Activated CD4-positive, alpha-beta T cell treated with anti-CD3 and anti-CD28 coated beads, Interleukin-2, amount 50 U/mL, for 48 hours (primary cell): ENCODE measurements at regions not wholly inside any gene's neighbourhood (a gene's known extent, or its start where the extent isn't known, plus 50 kb on each side); places are given as distances from the start of the nearest gene placed in this dataset.
A peak's percentile ranks its signal among the peaks of the same experiment; 100 is the strongest.
"Not testable (repeated sequence)": the region's sequence is repeated elsewhere in the genome, so short reads cannot be mapped to it uniquely, and the experiment has no call there.

ENCODE experiments used
- DNase-seq, 2 experiments: peaks; one replicate each; pipeline ENCODE4 v3.0.0-alpha.2; 2020

DNA sequence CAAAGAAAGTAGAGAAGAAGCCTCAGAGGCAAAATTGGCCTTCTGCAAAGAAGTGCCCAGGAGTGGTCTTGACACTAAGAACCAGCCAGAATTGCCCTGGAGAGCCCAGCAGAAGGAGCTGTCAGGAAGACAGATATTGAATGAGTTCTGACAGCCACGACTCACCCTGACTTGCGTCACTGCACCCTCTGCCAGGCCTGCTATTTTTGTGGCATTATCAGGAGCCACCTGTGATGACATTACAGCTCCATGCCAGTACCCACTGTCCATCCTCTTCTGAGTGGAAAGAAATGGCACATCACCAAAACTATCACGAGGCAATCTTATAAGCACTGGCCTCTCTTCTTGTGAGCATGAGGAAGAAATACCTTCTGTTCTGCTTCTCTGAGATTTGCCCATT lies 67.7 kb downstream of the SMIM20 start:
- DNase-seq: no peak

DNA sequence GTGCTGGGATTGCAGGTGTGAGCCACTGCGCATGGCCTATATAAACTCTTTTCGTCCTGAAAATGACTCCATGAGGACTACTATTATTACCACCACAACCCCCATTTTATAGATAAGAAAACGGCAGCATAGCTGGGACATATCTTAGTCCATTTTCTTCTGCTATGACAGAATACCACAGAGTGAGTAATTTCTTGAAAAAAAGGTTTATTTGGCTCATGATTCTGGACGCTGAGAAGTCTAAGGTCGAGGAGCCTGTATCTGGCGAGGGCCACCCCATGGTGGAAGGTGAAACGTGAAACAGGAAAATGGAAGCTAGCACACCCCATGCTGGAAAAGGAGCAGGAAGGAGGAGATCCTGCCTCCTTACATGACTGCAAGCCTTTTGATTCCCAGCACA lies 68.9 kb downstream of the SMIM20 start:
- DNase-seq: no peak

DNA sequence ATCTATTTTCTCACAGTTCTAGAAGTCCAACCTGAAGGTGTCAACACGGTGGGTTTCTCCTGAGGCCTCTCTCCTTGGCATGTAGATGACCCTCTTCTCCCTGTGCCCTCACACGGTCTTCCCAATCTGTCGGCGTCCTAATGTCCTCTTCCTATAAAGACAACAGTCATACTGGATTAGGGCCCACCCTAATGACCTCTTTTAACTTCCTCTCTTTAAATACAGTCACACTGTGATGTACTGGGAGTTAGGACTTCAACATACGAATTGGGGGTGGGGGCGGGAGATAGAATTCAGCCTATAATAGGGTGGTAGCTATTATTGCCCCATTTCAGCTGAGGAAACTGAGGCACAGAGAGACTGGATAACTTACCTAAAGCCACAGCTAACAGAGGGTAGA lies 70.2 kb downstream of the SMIM20 start:
- DNase-seq: no peak

DNA sequence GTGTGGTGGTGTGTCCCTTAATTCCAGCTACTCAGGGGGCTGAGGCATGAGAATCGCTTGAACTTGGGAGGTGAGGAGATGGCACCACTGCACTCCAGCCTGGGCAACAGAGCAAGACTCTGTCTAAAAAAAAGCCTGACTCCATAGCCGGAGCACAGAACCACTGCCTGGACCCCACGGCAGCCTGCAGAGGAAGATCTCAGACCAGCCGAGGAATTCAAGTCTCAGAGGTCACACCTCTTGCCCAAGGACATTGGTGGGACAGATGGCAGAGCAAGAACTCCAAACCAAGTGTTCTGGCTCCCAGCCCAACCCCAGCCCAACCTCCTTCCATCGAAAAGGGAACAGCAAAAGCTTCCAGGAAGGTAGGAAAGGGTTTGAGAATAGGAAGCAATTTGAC lies 70.8 kb downstream of the SMIM20 start:
- no peak for DNase-seq

DNA sequence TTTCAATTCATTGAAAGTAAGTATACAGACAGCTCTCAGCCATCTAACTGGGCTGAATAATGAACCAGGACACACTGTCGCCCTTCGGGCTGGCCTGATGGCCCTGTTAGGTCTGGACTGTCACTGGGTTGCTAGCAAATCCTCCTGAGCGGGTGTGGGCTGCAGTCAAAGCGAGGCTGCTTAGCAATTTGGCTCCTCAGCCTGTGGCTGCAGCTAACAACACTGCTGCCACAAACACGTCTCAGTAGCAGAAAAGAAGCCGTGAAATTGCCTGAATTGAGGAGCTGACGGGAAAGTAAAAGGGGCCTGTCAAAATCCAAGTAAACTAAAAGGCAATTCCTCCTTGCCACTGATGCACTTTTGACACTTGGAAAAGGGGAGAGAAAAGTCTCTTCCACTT lies 72.8 kb downstream of the SMIM20 start:
- DNase-seq: no peak

DNA sequence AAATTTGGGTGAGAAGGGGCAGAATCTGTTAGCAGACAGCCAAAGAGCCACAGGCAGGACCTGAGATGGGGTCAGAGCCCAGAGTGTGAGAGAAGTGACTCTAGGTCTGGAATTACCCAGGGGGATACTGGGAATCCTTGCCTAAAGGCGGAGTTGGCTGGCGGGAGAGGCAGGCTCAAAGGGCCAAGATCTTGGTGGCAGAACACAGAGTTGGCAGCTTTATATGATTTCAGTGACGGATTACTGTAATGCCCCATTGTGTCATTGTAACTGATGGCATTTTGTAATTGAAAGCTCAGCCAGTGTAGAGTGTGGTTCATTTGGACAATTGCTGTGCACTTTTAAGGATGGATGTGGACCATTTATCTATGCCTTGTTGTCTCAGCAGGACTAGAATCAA lies 77.3 kb downstream of the SMIM20 start:
- DNase-seq: no peak

DNA sequence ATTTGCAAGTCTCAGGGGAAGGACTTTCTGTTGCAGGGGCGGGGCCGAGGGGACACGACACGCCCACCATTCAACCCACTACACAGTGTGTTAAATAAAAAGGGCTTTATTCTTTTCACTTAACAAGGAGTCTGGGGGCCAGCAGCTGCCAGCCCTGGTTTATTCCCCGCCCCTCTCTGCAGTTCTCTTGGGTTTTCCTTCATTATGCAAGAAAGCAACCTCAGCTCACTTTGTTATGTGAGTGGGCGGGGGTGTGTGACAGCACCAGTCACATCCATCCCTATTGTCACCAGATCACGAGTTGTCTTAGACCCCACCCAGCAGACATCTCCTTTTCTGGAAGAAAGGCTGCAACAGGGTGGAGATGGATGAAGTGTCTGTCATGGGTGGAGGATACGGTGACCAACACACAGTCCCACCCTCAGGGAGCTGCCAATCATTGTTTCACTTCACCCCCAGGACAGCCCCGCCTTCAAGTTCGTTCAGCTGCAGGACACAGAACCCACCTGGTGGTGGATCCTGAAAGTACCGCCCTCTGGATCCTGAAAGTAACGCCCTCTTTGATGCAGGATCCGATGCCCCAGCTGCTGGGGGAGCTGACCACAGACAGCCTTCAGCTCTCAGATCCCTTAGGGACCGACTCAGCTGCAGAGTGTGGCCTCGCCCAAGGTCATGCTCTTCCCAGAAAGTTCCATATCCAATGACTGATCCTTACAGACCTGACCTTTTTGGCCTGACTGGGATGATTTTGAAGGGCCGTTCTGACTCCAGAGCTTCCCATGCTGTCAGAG lies 79.6 kb downstream of the SMIM20 start:
- peak; percentile 27 to 46 for DNase-seq

DNA sequence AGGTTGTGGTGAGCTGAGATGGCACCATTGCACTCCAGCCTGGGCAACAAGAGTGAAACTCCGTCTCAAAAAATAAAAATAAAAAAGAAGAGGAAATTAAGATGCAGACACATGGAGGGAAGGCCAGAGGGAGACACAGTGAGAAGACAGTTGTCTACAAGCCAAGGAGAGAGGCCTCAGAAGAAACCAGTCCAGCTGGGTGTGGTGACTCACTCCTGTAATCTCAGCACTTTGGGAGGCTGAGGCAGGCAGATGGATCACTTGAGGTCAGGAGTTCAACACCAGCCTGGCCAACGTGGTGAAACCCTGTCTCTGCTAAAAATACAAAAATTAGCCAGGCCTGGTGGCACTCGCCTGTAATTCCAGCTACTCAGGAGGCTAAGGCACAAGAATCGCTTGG lies 80.6 kb downstream of the SMIM20 start:
- not testable (repeated sequence) for DNase-seq

DNA sequence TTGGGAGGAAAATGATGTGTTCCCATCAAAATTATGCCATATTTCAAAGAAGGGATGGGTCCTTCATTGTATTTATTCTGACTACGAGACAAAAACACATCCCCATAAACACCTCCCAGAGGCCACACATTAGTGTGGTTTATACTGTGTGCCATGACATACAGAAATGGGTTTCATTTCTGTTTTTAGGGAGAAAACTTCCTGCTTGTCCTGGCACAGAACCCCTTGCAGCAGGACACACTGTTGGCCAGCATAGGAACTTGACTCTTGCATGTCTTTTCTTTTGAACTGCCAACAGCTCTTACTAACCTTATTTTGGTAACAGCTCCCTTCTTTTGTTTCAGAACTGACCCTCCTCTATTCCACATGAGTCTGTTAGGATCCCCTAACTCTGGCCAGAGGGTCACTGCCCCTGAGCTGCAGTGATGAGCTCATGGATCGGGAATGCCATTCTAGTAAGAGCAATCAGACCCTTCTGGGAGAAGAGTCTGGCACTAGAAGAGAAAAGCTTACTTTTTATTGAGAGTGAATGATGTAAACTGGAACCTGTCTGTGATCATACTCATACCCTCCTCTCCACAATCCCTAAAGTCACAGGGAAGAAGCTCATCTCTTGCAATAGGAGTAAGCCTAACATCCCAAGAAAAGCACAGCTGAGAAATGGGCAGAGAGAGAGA lies 86.4 kb downstream of the SMIM20 start:
- no peak for DNase-seq

DNA sequence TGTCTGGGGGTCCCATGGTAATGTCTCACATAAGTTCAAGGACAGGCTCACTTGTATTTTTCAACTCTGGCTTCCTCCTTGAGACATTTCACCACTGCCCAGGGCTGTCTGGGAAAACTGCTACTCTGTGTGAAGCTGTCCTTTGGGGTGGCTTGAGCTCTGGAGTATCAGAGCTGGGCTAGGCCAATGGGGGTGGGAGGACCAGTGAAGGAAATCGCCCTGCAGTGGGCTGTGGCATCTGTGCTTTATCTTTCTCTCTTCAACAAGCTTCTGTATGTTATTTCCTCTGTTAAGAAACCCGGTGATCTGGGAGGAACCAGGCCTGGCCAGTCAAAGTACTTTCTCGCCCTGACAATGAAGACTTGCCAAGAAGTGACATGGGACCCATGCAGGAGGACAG lies 87.4 kb downstream of the SMIM20 start:
- DNase-seq: no peak

DNA sequence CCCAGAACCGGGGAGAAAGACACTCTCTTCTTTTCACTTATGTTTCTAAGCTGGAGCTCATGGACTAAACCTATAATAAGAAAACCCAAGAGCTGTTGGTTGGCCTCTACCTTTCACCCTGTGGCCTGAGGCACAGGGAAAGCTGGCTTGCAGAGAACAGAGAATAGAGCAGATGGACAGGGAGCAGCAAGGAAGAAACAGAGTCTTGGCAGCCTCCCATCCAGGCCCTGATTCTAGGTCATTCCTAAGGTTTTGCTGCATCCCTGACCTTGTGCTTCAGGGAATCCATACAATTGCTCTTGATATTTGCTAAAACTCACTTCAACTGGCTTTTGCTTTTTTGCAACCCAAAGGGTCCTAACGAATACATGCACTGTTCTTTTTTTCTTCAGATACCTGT lies 87.8 kb downstream of the SMIM20 start:
- no peak for DNase-seq

DNA sequence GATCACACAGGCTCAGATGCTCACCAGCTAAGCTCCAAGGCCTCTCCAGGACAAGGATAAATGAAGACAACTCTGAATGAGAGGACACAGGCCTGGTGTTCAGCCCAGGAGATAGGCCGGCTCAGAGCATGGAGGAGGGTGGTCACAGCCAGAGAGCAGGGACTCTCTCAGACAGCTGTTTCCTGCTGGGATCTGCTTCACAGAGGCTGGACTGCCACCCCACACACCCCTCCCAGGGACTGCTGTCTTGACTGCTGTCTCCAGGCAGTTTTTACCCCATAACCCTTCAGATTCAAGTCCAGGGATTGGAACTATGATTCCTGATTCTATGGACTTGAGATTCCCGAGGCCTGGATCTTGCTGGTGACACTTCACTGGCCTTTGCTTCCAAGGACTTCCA lies 89.0 kb downstream of the SMIM20 start:
- no peak for DNase-seq

DNA sequence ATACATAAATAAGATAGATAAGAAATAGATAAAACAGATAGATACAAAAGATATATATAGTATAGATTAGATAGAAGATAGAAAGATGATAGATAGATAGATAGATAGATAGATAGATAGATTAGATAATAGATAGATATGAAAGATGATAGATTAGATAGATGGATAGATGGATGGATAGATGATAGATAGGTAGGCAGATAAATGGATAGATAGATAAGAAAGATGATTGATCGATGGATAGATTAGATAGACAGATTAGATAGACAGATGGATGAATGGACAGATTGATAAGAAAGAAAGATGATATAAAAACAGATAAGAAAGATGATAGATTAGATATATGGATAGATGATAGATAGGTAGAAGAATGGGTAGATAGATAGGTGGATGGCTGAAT lies 90.3 kb downstream of the SMIM20 start:
- DNase-seq: no peak

DNA sequence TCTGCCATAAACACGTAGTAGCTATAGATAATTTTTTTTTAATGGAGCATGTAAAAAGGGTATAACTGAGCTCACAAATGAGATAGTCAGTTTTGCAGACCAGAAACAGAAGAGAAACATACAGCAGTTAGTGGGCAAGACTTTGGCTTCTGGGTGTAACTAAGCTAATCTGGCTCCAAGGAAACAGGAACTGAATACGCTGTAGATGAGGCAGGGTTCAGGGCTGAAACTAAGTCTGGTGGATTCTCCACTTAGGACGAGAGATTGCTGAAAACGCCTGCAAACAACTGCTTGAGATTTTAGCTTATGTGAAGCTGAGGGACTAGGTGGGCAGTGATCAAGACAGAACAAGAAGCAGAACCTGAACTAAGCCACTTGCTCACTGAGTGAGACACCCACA lies 91.7 kb downstream of the SMIM20 start:
- no peak for DNase-seq

DNA sequence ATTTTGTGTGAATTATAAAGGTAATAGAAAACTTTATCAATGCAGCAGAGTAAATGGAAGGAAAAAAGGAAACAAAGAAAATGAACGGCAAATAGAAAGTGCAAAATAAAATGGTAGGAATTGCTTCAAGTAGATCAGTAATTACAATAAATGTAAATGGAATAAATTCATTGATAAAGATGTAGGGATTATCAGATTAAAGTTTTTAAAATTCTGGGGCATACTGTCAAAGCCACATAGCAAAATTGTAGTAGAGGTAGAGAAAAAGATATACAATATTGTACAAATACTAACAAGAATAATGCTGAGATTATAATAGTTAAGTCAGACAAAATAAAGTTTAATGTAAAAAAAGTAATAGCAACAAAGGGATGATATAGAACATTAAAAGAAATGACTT lies 94.7 kb downstream of the SMIM20 start:
- no peak for DNase-seq

DNA sequence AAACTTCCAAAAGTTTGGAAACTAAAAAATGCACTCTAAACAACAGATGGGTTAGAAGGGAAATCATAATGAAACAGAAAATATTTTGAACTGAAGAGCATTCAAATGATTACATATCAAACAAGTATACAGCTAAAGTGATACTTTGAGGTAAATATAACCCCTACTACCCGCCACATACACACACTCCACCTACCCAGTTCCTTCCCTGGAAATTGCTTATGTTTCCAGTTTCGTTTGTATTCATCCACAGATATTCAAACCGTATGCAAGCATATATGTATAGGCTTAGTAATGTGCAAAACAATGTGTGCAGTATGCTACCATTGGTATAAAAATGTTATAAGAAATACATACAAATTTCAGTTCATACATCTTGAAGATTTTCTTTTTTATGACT lies 95.5 kb downstream of the SMIM20 start:
- no peak for DNase-seq

DNA sequence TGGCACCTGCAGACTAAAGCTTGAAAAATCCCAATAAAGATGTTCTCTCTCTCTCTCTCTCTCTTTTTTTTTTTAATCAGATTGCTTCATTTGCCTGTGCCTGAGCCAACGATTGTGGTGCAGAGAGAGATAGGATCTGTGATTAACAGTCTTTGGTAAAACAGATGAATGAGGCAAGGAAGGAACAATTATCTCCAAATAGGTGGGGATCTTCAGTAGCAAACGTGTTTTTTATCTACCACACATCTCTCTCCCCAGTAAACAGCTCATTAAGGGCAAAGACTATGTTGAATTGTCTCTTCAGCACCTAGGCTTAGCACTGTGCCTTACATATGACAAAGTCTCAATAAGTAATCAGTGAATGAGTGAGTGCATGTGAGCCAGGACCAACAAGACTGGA lies 96.3 kb downstream of the SMIM20 start:
- no peak for DNase-seq

DNA sequence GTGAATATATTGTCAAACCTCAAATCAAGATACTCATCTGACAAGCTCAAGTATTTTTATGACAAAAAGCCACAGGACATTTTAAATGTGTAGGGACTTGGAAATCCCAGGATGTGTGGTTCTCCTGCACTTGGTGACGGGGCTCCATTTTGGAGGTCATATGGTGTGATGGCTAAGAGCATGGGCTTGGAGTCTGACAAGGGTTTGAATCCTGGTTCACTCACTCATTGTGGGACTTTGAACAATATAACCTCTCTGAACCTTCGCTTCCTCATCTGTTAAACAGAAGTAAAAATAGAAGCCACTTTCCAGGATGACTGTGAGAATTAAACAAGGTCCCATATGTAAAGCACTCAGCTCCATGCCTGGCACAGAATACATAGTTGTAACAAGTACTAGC lies 99.6 kb downstream of the SMIM20 start:
- no peak for DNase-seq

DNA sequence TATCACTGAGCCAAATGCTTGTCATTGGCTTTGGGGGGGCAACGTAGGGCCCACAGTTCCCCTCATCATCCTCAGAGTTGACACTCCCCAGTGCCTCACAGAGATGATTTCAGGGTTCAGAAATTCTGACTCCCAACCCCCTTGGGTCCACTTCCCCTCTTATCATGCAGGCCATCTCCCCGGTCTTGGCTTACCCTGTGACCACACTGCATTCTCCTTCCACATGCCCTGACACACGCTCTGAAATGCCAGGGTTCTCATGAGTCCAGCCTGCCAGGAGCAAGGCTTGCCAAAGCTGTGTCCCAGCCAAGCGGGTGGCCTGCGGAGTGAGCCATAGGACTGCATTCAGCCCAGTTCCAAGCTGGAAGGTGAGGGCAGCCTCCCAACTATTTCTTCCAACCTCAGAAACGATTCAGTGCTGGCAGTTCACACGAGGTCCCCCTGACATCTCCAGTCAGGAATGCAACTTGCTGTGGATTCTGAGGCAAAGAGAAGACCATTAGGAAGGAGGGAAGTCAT lies 101.2 kb downstream of the SMIM20 start:
- DNase-seq: no peak

DNA sequence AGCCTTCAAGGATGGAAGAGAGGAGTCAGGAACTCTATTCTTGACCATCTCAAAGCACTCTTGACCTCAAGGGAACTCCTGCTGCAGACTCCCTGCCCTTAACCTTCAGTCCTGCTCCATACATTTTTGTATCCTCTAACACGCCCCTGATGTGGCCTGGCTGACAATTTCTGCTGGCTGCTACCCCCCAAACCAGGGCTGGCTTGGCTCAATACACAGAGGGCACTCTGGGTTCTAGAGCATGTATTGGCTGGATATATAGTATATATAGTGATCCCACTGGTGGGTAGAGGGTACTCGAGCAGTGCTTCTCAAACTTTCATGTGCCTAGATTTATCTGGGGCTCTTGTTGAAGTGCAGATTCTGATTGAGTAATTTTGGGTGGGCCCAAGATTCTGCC lies 101.9 kb downstream of the SMIM20 start:
- DNase-seq: no peak

DNA sequence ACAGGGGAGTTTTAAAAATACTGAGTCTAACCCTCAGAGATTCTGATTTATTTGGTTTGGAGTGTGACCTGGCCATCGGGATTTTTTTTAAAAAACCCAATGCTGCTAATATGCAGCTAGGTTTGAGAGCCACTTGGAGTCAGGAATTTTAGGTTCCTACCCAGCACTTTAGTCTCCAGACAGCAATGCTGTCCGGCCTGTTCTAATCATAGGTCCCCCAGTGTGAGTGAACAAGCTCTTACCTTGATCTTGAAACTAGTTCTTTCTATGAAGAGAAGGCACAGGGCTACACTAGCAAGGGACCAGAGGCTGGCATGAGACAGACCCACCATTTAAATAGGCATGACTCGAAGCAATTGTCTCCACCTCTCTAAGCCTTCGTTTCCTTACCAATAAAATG lies 103.5 kb downstream of the SMIM20 start:
- DNase-seq: no peak

DNA sequence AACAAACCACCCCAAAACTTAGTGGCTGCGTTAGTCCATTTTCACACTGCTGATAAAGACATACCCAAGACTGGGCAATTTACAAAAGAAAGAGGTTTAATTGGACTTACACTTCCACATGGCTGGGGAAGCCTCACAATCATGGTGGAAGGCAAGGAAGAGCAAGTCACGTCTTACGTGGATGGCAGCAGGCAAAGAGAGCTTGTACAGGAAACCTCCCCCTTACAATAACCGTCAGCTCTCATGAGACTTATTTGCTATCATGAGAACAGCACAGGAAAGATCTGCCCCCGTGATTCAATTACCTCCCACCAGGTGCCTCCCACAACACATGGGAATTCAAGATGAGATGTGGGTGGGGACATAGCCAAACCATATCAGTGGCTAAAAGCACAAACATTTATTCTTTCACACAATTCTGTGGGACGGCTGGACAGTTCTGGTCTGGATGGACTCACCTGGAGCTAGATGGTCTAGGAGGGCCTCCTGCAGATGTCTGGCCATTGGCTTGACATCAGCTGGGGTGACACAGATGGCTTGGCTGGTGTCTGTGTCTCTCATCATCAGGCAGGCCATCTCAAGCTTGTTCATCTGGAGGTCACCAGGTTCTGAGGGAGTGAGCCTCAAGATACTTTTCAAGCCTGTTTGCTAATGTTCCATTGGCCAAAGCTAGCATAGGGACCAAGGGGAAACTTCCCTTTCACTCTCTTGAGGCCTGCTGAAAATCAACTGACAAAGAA lies 104.1 kb downstream of the SMIM20 start:
- not testable (repeated sequence) for DNase-seq

DNA sequence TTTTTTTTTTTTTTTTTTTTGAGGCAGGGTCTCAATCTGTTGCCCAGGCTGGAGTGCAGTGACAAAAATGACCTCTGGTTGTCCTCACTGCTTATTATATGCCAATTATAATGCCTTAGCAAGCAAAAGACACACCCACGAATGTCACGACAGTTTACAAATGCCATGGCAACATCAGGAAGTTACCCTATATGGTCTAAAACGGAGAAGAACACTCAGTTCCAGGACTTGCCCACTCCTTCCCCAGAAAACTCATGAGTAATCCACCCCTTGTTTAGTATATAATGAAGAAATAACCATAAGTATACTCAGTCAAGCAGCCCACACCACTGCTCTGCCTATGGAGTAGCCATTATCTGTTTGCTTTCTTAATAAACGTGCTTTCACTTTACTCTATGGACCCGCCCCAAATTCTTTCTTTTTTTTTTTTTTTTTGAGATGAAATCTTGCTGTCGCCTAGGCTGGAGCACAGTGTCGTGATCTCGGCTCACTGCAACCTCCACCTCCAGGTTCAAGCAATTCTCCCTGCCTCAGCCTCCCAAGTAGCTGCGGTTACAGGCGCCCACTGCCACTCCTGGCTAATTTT lies 106.2 kb downstream of the SMIM20 start:
- DNase-seq: peak; percentile 34 to 48
